Left lobe of liver (tissue), 2 donors: ENCODE measurements at regions not wholly inside any gene's neighbourhood (a gene's known extent, or its start where the extent isn't known, plus 50 kb on each side); places are given as distances from the start of the nearest gene placed in this dataset.
"Not testable (repeated sequence)": the region's sequence is repeated elsewhere in the genome, so short reads cannot be mapped to it uniquely, and the experiment has no call there.

Experiments
- ATAC-seq: fragments of 200-7000 bp; cut with Tn5 transposase; one replicate; pipeline ENCODE4 v1.9.1; 2020; ENCODE audit warnings: mild to moderate bottlenecking, moderate library complexity
- DNase-seq: peaks from one replicate; pipeline ENCODE4 v3.0.0-alpha.2; 2020; ENCODE audit warnings: low spot score
- donor health status: DM: no; HTN: no; CAD: no; lungs with moderate emphysema.
- donor health status: DM: no; HTN: yes; CAD: no.

GRCh38 chr14:65834051-65834450, 421.5 kb downstream of the FUT8 start:
- ATAC-seq (no peak), DNase-seq (no peak)

GRCh38 chr14:65834812-65835211, 422.3 kb downstream of the FUT8 start:
- no peak for ATAC-seq
- DNase-seq, result no peak

GRCh38 chr14:65835501-65835900, 423.0 kb downstream of the FUT8 start:
- ATAC-seq, result no peak
- DNase-seq, result no peak

GRCh38 chr14:65838565-65838964, 426.0 kb downstream of the FUT8 start:
- ATAC-seq (no peak), DNase-seq (no peak)

- DNase-seq (no peak), ATAC-seq (no peak)
Measured at GRCh38 chr14:65840118-65840751, 427.7 kb downstream of the FUT8 start.

GRCh38 chr14:65840786-65841185, 428.3 kb downstream of the FUT8 start:
- DNase-seq, result no peak
- no peak for ATAC-seq

GRCh38 chr14:65846196-65846868, 433.8 kb downstream of the FUT8 start:
- ATAC-seq, result no peak
- DNase-seq, result no peak

- DNase-seq (no peak), ATAC-seq (no peak)
Measured at GRCh38 chr14:65847075-65847847, 434.7 kb downstream of the FUT8 start.

GRCh38 chr14:65847931-65848330, 435.4 kb downstream of the FUT8 start:
- not testable (repeated sequence) for ATAC-seq, DNase-seq

GRCh38 chr14:65849091-65849490, 436.6 kb downstream of the FUT8 start:
- no peak for ATAC-seq

GRCh38 chr14:65849558-65849957, 437.0 kb downstream of the FUT8 start:
- ATAC-seq, result no peak
- DNase-seq, result no peak

More at GRCh38 chr14:65849091-65849490, 436.6 kb downstream of the FUT8 start:
- no peak for DNase-seq

GRCh38 chr14:65850429-65851135, 438.1 kb downstream of the FUT8 start:
- DNase-seq (no peak), ATAC-seq (no peak)

GRCh38 chr14:65852689-65853088, 440.2 kb downstream of the FUT8 start:
- no peak for ATAC-seq
- DNase-seq, result no peak

- DNase-seq, result no peak
- no peak for ATAC-seq
Measured at GRCh38 chr14:65853407-65853955, 441.0 kb downstream of the FUT8 start.

- DNase-seq, result no peak
- ATAC-seq, result no peak
Measured at GRCh38 chr14:65854215-65854614, 441.7 kb downstream of the FUT8 start.

- ATAC-seq, result no peak
- no peak for DNase-seq
Measured at GRCh38 chr14:65860956-65861611, 448.6 kb downstream of the FUT8 start.

- DNase-seq (no peak), ATAC-seq (no peak)
Measured at GRCh38 chr14:65864549-65864948, 452.0 kb downstream of the FUT8 start.

GRCh38 chr14:65864984-65865383, 452.5 kb downstream of the FUT8 start:
- DNase-seq, result no peak
- ATAC-seq, result no peak

- ATAC-seq, result no peak
Measured at GRCh38 chr14:65866448-65866847, 453.9 kb downstream of the FUT8 start.

GRCh38 chr14:65866886-65867285, 454.4 kb downstream of the FUT8 start:
- no peak for ATAC-seq
- no peak for DNase-seq

More at GRCh38 chr14:65866448-65866847, 453.9 kb downstream of the FUT8 start:
- DNase-seq, result no peak
